Kidney glomerular epithelial cell (primary cell): ENCODE measurements at regions not wholly inside any gene's neighbourhood (a gene's known extent, or its start where the extent isn't known, plus 50 kb on each side); places are given as distances from the start of the nearest gene placed in this dataset.

ENCODE experiments used
- DNase-seq: peaks from one replicate; lab custom pipeline; 2025; lab: John Stamatoyannopoulos, UW

- no peak for DNase-seq
Observed at GRCh38 chr9:90948156-90948555, 146.5 kb downstream of the SYK start.

GRCh38 chr9:90950600-90950999, 149.0 kb downstream of the SYK start:
- DNase-seq, result no peak

- DNase-seq, result no peak
Observed at GRCh38 chr9:90953200-90953599, 151.6 kb downstream of the SYK start.

- DNase-seq, result no peak
Observed at GRCh38 chr9:90953805-90954204, 152.2 kb downstream of the SYK start.

GRCh38 chr9:90956026-90956810, 154.6 kb downstream of the SYK start:
- DNase-seq, result peak; percentile 23

- no peak for DNase-seq
Observed at GRCh38 chr9:90958328-90958727, 156.7 kb downstream of the SYK start.

GRCh38 chr9:90960941-90961340, 159.3 kb downstream of the SYK start:
- no peak for DNase-seq

- no peak for DNase-seq
Observed at GRCh38 chr9:90961375-90961774, 159.8 kb downstream of the SYK start.

- no peak for DNase-seq
Observed at GRCh38 chr9:90964101-90965020, 162.7 kb downstream of the SYK start.

- no peak for DNase-seq
Observed at GRCh38 chr9:90965226-90966030, 163.8 kb downstream of the SYK start.

- no peak for DNase-seq
Observed at GRCh38 chr9:90966031-90966290, 164.3 kb downstream of the SYK start.

GRCh38 chr9:90966480-90967144, 165.0 kb downstream of the SYK start:
- DNase-seq, result no peak

GRCh38 chr9:90967145-90967538, 165.5 kb downstream of the SYK start:
- DNase-seq, result no peak

GRCh38 chr9:90969021-90969675, 167.5 kb downstream of the SYK start:
- no peak for DNase-seq

- DNase-seq, result no peak
Observed at GRCh38 chr9:90970608-90971007, 169.0 kb downstream of the SYK start.

- no peak for DNase-seq
Observed at GRCh38 chr9:90972057-90972456, 170.4 kb downstream of the SYK start.

- DNase-seq, result peak; percentile 15
Observed at GRCh38 chr9:90974016-90974415, 172.4 kb downstream of the SYK start.

- no peak for DNase-seq
Observed at GRCh38 chr9:90974643-90975245, 173.1 kb downstream of the SYK start.

GRCh38 chr9:90975781-90976538, 174.3 kb downstream of the SYK start:
- DNase-seq, result no peak

- DNase-seq, result no peak
Observed at GRCh38 chr9:90979138-90979551, 177.5 kb downstream of the SYK start.
